MCF 10A (cell line): ENCODE measurements at regions not wholly inside any gene's neighbourhood (a gene's known extent, or its start where the extent isn't known, plus 50 kb on each side); places are given as distances from the start of the nearest gene placed in this dataset.
"Not testable (repeated sequence)": the region's sequence is repeated elsewhere in the genome, so short reads cannot be mapped to it uniquely, and the experiment has no call there.

ENCODE experiments used
- BruUV-seq: library from RNA; stranded (reverse); fragments of 400-500 nt; replicated peaks from 2 replicates; lab custom pipeline; 2021; lab: Mats Ljungman, UMichigan
- CTCF ChIA-PET: fragments of 300-600 bp; sonication (Branson Sonifier 250); formaldehyde crosslinking; extraction: SDS; loops from one replicate; lab custom pipeline; 2021; ENCODE audit warnings: antibody characterized with exemption, inconsistent platforms; lab: Yijun Ruan, JAX
- POLR2A ChIA-PET: fragments of 300-600, 350-650 bp; sonication (Branson Sonifier 250); formaldehyde crosslinking; extraction: SDS; loops from one replicate; lab custom pipeline; 2020; ENCODE audit warnings: antibody characterized with exemption, inconsistent platforms; lab: Yijun Ruan, JAX
- DNase-seq: peaks from one replicate; pipeline ENCODE4 v3.0.0-alpha.2; 2018; ENCODE audit not compliant: unreplicated experiment
- H3K27ac Mint-ChIP-seq: one replicate; pipeline ENCODE4 v1.8.0; 2022; ENCODE audit warnings: mild to moderate bottlenecking, low read depth, mixed read lengths; ENCODE audit not compliant: unreplicated experiment
- H3K27me3 Mint-ChIP-seq: one replicate; pipeline ENCODE4 v1.8.0; 2022; ENCODE audit warnings: mixed read lengths; ENCODE audit not compliant: insufficient read depth, unreplicated experiment
- H3K36me3 Mint-ChIP-seq: one replicate; pipeline ENCODE4 v1.8.0; 2022; ENCODE audit warnings: mild to moderate bottlenecking, moderate library complexity, mixed read lengths; ENCODE audit not compliant: insufficient read depth, unreplicated experiment
- H3K4me1 Mint-ChIP-seq: one replicate; pipeline ENCODE4 v1.8.0; 2022; ENCODE audit warnings: mixed read lengths; ENCODE audit not compliant: insufficient read depth, unreplicated experiment
- H3K4me3 Mint-ChIP-seq: one replicate; pipeline ENCODE4 v1.8.0; 2022; ENCODE audit warnings: mild to moderate bottlenecking, moderate library complexity, mixed read lengths; ENCODE audit not compliant: unreplicated experiment
- H3K9me3 Mint-ChIP-seq: one replicate; pipeline ENCODE4 v1.8.0; 2022; ENCODE audit warnings: mixed read lengths; ENCODE audit not compliant: unreplicated experiment
- intact Hi-C: fragments of 100-400 bp; cut with micrococcal nuclease; formaldehyde crosslinking; loops from 2 replicates; pipeline ENCODE4 v1.14.1; 2022
- TF ChIP-seq, protein P1 (sequence below): fragments of 200-600 bp; IDR thresholded peaks from one replicate; pipeline ENCODE4 v1.8.0; 2022; ENCODE audit warnings: antibody characterized with exemption, mild to moderate bottlenecking; ENCODE audit not compliant: unreplicated experiment

DNA sequence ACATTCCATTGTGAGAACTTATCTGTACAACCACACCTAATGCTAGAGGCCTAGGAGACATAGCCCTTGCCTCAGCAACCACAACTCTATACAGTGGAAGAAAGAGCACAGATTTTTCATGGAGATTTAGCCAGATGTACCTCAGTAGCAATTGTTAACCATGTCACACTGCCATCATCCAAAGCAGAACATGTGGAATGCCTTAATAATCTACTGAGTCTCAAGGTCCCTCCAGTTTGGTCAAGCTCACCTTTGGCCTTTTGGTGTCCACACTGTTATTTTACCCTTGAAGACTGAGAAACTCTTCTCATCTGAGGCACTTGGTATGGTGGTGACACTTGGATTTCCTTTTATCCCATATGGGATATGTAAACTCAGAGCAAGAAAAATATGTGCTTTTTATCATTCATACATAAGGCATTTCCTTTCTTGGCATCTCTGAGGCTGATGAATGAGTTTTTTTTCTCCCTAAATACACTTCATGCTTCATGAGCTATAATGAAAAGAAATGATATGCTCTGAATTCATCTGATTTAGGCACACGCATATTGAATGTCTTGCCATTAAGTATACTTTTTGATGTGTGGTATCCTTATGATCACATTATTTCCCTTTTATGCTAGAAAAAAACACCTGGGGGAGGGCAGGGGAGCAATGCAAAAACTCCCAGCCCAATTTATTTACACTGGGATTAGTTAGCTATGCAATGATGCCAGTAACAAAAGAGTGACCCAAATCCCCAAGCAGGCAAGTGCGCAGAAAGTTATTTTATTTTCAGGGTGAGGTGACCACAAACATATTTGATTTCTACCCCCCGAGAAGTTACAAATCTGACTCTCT, 63.3 kb upstream of the ME3 start:
- Mint-ChIP-seq H3K4me1 (peaks cover 47% of the 10 kb centered on the region), H3K36me3 (no peaks in the 10 kb centered on the region), H3K27ac (no peak overlapping the region), H3K4me3 (no peak overlapping the region), H3K27me3 (no peaks in the 10 kb centered on the region), H3K9me3 (no peaks in the 10 kb centered on the region)
- POLR2A ChIA-PET: interaction anchor here (0.8 kb wide), 1 partner anchor 49 kb away, joined by 3 read pairs; no protein-coding TSS in a partner anchor
- intact Hi-C loops: no loop called here
- CTCF ChIA-PET: interaction anchor here (0.6 to 0.9 kb wide), 2 partner anchors 8 to 121 kb away, joined by 3 to 4 read pairs; no protein-coding TSS in a partner anchor
- BruUV-seq: no TSS peak
- TF ChIP-seq, protein P1, sequence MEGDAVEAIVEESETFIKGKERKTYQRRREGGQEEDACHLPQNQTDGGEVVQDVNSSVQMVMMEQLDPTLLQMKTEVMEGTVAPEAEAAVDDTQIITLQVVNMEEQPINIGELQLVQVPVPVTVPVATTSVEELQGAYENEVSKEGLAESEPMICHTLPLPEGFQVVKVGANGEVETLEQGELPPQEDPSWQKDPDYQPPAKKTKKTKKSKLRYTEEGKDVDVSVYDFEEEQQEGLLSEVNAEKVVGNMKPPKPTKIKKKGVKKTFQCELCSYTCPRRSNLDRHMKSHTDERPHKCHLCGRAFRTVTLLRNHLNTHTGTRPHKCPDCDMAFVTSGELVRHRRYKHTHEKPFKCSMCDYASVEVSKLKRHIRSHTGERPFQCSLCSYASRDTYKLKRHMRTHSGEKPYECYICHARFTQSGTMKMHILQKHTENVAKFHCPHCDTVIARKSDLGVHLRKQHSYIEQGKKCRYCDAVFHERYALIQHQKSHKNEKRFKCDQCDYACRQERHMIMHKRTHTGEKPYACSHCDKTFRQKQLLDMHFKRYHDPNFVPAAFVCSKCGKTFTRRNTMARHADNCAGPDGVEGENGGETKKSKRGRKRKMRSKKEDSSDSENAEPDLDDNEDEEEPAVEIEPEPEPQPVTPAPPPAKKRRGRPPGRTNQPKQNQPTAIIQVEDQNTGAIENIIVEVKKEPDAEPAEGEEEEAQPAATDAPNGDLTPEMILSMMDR: no peak
- no peak for DNase-seq

DNA sequence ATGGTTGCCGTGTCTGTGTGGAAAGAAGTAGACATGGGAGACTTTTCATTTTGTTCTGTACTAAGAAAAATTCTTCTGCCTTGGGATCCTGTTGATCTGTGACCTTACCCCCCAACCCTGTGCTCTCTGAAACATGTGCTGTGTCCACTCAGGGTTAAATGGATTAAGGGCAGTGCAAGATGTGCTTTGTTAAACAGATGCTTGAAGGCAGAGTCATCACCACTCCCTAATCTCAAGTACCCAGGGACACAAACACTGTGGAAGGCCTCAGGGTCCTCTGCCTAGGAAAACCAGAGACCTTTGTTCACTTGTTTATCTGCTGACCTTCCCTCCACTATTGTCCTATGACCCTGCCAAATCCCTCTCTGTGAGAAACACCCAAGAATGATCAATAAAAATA, 60.3 kb upstream of the ME3 start:
- H3K27ac Mint-ChIP-seq, H3K9me3 Mint-ChIP-seq, H3K36me3 Mint-ChIP-seq, BruUV-seq, H3K27me3 Mint-ChIP-seq, intact Hi-C loops, H3K4me3 Mint-ChIP-seq, DNase-seq, CTCF ChIA-PET: not testable (repeated sequence)
- POLR2A ChIA-PET: interaction anchor here (0.9 kb wide), 1 partner anchor 10 kb away, joined by 3 read pairs; no protein-coding TSS in a partner anchor
- peaks cover 21% of the 10 kb centered on the region for H3K4me1 Mint-ChIP-seq

DNA sequence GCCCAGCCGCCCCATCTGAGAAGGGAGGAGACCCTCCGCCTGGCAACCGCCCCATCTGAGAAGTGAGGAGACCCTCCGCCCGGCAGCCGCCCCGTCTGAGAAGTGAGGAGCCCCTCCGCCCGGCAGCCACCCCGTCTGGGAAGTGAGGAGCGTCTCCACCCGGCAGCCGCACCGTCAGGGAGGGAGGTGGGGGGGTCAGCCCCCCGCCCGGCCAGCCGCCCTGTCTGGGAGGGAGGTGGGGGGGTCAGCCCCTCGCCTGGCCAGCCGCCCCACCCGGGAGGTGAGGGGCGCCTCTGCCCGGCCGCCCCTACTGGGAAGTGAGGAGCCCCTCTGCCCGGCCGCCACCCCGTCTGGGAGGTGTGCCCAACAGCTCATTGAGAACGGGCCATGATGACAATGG, 59.9 kb upstream of the ME3 start:
- BruUV-seq, intact Hi-C loops, POLR2A ChIA-PET, H3K27me3 Mint-ChIP-seq, DNase-seq, H3K9me3 Mint-ChIP-seq, CTCF ChIA-PET, H3K27ac Mint-ChIP-seq, H3K4me3 Mint-ChIP-seq, H3K36me3 Mint-ChIP-seq: not testable (repeated sequence)
- H3K4me1 Mint-ChIP-seq: peaks cover 16% of the 10 kb centered on the region

DNA sequence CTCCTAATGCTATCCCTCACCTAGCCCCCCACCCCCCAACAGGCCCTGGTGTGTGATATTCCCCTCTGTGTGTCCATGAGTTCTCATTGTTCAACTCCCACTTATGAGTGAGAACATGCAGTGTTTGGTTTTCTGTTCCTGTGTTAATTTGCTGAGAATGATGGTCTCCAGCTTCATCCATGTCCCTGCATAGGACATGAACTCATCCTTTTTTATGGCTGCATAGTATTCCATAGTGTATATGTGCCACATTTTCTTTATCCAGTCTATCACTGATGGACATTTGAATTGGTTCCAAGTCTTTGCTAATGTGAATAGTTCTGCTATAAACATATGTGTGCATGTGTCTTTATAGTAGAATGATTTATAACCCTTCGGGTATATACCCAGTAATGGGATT, 57.2 kb upstream of the ME3 start:
- H3K27ac Mint-ChIP-seq, CTCF ChIA-PET, DNase-seq, BruUV-seq, H3K4me3 Mint-ChIP-seq, H3K9me3 Mint-ChIP-seq, intact Hi-C loops, H3K27me3 Mint-ChIP-seq, H3K36me3 Mint-ChIP-seq, H3K4me1 Mint-ChIP-seq: not testable (repeated sequence)
- POLR2A ChIA-PET: interaction anchor here (1.1 to 1.5 kb wide), 2 partner anchors 8 to 14 kb away, joined by 5 to 6 read pairs; no protein-coding TSS in a partner anchor

DNA sequence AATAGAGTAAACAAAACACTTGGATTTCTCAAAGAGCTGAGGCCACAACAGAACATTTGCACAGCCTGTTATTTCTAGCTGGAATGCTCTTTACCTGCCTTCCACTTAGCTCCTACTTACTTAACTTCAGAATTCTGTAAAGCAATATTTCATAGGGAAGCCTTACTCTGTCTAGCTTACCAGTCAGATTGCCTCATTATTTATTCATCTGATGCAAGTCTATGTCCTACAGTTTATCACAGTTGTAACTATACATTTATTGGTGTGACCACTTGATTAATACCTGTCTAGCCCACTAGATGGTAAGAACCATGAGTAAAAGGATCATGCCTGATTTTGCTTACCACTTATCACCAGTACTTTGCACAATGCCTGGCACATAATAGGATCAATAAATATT, 56.1 kb upstream of the ME3 start:
- H3K4me1 Mint-ChIP-seq: peaks cover 8% of the 10 kb centered on the region
- H3K36me3 Mint-ChIP-seq: no peaks in the 10 kb centered on the region
- intact Hi-C loops: no loop called here
- ChIA-PET POLR2A (interaction anchor here (0.6 to 2.8 kb wide), 5 partner anchors 9 to 83 kb away, joined by 3 to 15 read pairs (median 6); no protein-coding TSS in a partner anchor), CTCF (interaction anchor here (0.7 kb wide), 1 partner anchor 47 kb away, joined by 3 read pairs; no protein-coding TSS in a partner anchor)
- H3K9me3 Mint-ChIP-seq: no peaks in the 10 kb centered on the region
- no TSS peak for BruUV-seq
- H3K27ac Mint-ChIP-seq: no peak overlapping the region
- TF ChIP-seq, protein P1: no peak
- no peak overlapping the region for H3K4me3 Mint-ChIP-seq
- no peaks in the 10 kb centered on the region for H3K27me3 Mint-ChIP-seq
- DNase-seq: no peak
